Activated naive CD4-positive, alpha-beta T cell treated with anti-CD3 and anti-CD28 coated beads, Interleukin-2, amount 50 U/mL, for 72 hours (primary cell): ENCODE measurements at regions not wholly inside any gene's neighbourhood (a gene's known extent, or its start where the extent isn't known, plus 50 kb on each side); places are given as distances from the start of the nearest gene placed in this dataset.

ENCODE experiments used
- ATAC-seq, 2 donors: fragments of 150-1000 bp; cut with Tn5 transposase; 2 replicates each; pipeline ENCODE4 v1.10.0; 2021; ENCODE audit warnings: mild to moderate bottlenecking in 2 of 2, moderate library complexity in 2 of 2
- DNase-seq, 2 donors: peaks; one replicate each; pipeline ENCODE4 v3.0.0; 2021 to 2022; ENCODE audit warnings: low spot score in 2 of 2
- H3K27ac Mint-ChIP-seq, 2 donors: one replicate each; pipeline ENCODE4 v1.8.0; 2022; ENCODE audit warnings: mild to moderate bottlenecking in 2 of 2, mixed read lengths in 2 of 2
- H3K36me3 Mint-ChIP-seq, 2 donors: one replicate each; pipeline ENCODE4 v1.8.0; 2022; ENCODE audit warnings: mixed read lengths in 2 of 2
- H3K9me3 Mint-ChIP-seq, 2 donors: one replicate each; pipeline ENCODE4 v1.8.0; 2022; ENCODE audit warnings: mixed read lengths in 2 of 2

GRCh38 chr10:4639960-4640359, 186.0 kb upstream of the AKR1E2 start:
- Mint-ChIP-seq H3K9me3 (no peaks in the 10 kb centered on the region), H3K27ac (no peak overlapping the region), H3K36me3 (no peaks in the 10 kb centered on the region)
- ATAC-seq (no peak), DNase-seq (no peak)

GRCh38 chr10:4638099-4638498, 187.9 kb upstream of the AKR1E2 start:
- DNase-seq = no peak
- ATAC-seq = no peak

GRCh38 chr10:4637657-4638056, 188.3 kb upstream of the AKR1E2 start:
- DNase-seq (no peak), ATAC-seq (no peak)
- Mint-ChIP-seq H3K9me3 (no peaks in the 10 kb centered on the region), H3K27ac (no peak overlapping the region), H3K36me3 (no peaks in the 10 kb centered on the region)

More at GRCh38 chr10:4638099-4638498, 187.9 kb upstream of the AKR1E2 start:
- H3K9me3 Mint-ChIP-seq = no peaks in the 10 kb centered on the region
- H3K27ac Mint-ChIP-seq = no peak overlapping the region
- H3K36me3 Mint-ChIP-seq = no peaks in the 10 kb centered on the region

- H3K36me3 Mint-ChIP-seq = no peaks in the 10 kb centered on the region
- ATAC-seq = no peak
- H3K27ac Mint-ChIP-seq = no peak overlapping the region
Measured at GRCh38 chr10:4635883-4636282, 190.1 kb upstream of the AKR1E2 start.

GRCh38 chr10:4635388-4635787, 190.6 kb upstream of the AKR1E2 start:
- ATAC-seq = no peak
- no peak for DNase-seq

More at GRCh38 chr10:4635883-4636282, 190.1 kb upstream of the AKR1E2 start:
- DNase-seq = no peak
- H3K9me3 Mint-ChIP-seq = no peaks in the 10 kb centered on the region

GRCh38 chr10:4633776-4634175, 192.2 kb upstream of the AKR1E2 start:
- ATAC-seq = no peak
- DNase-seq = no peak
- Mint-ChIP-seq H3K9me3 (no peaks in the 10 kb centered on the region), H3K36me3 (no peaks in the 10 kb centered on the region), H3K27ac (no peak overlapping the region)

More at GRCh38 chr10:4635388-4635787, 190.6 kb upstream of the AKR1E2 start:
- Mint-ChIP-seq H3K36me3 (no peaks in the 10 kb centered on the region), H3K9me3 (no peaks in the 10 kb centered on the region), H3K27ac (no peak overlapping the region)

- Mint-ChIP-seq H3K27ac (no peak overlapping the region), H3K36me3 (no peaks in the 10 kb centered on the region), H3K9me3 (no peaks in the 10 kb centered on the region)
- ATAC-seq = no peak
- no peak for DNase-seq
Measured at GRCh38 chr10:4633186-4633585, 192.8 kb upstream of the AKR1E2 start.

- H3K9me3 Mint-ChIP-seq = no peaks in the 10 kb centered on the region
- H3K36me3 Mint-ChIP-seq = peaks cover 0 to 2% of the 10 kb centered on the region in 2 donors
- DNase-seq = no peak
- H3K27ac Mint-ChIP-seq = no peak overlapping the region
- ATAC-seq = no peak
Measured at GRCh38 chr10:4632757-4633156, 193.2 kb upstream of the AKR1E2 start.

GRCh38 chr10:4626919-4627318, 199.1 kb upstream of the AKR1E2 start:
- peaks cover 8 to 11% of the 10 kb centered on the region in 2 donors for H3K9me3 Mint-ChIP-seq
- ATAC-seq (no peak), DNase-seq (no peak)
- H3K36me3 Mint-ChIP-seq = peaks cover 6 to 16% of the 10 kb centered on the region in 2 donors
- H3K27ac Mint-ChIP-seq = no peak overlapping the region

GRCh38 chr10:4623757-4624420, 202.1 kb upstream of the AKR1E2 start:
- DNase-seq (no peak), ATAC-seq (no peak)
- peaks cover 6 to 16% of the 10 kb centered on the region in 2 donors for H3K36me3 Mint-ChIP-seq
- peaks cover 8 to 11% of the 10 kb centered on the region in 2 donors for H3K9me3 Mint-ChIP-seq
- H3K27ac Mint-ChIP-seq = no peak overlapping the region

- Mint-ChIP-seq H3K9me3 (peaks cover 8 to 11% of the 10 kb centered on the region in 2 donors), H3K27ac (no peak overlapping the region), H3K36me3 (peaks cover 6 to 16% of the 10 kb centered on the region in 2 donors)
- DNase-seq (no peak), ATAC-seq (no peak)
Measured at GRCh38 chr10:4623200-4623599, 202.8 kb upstream of the AKR1E2 start.

- ATAC-seq = no peak
- H3K27ac Mint-ChIP-seq = no peak overlapping the region
Measured at GRCh38 chr10:4622384-4622783, 203.6 kb upstream of the AKR1E2 start.

GRCh38 chr10:4617589-4617988, 208.4 kb upstream of the AKR1E2 start:
- no peak overlapping the region for H3K27ac Mint-ChIP-seq
- no peak for DNase-seq
- H3K36me3 Mint-ChIP-seq = peaks cover 0 to 4% of the 10 kb centered on the region in 2 donors
- ATAC-seq = no peak
- H3K9me3 Mint-ChIP-seq = peaks cover 0 to 5% of the 10 kb centered on the region in 2 donors

More at GRCh38 chr10:4622384-4622783, 203.6 kb upstream of the AKR1E2 start:
- Mint-ChIP-seq H3K36me3 (peaks cover 6 to 10% of the 10 kb centered on the region in 2 donors), H3K9me3 (peaks cover 8 to 13% of the 10 kb centered on the region in 2 donors)
- no peak for DNase-seq

GRCh38 chr10:4615042-4615441, 211.0 kb upstream of the AKR1E2 start:
- ATAC-seq = no peak
- Mint-ChIP-seq H3K27ac (no peak overlapping the region), H3K36me3 (peaks cover 0 to 4% of the 10 kb centered on the region in 2 donors), H3K9me3 (peaks cover 0 to 5% of the 10 kb centered on the region in 2 donors)
- DNase-seq = no peak

- no peak for ATAC-seq
- Mint-ChIP-seq H3K36me3 (no peaks in the 10 kb centered on the region), H3K9me3 (no peaks in the 10 kb centered on the region), H3K27ac (no peak overlapping the region)
- DNase-seq = no peak
Measured at GRCh38 chr10:4609251-4609650, 216.8 kb upstream of the AKR1E2 start.

GRCh38 chr10:4607681-4608080, 218.3 kb upstream of the AKR1E2 start:
- no peaks in the 10 kb centered on the region for H3K9me3 Mint-ChIP-seq
- DNase-seq = no peak
- no peak for ATAC-seq
- no peaks in the 10 kb centered on the region for H3K36me3 Mint-ChIP-seq
- no peak overlapping the region for H3K27ac Mint-ChIP-seq

- DNase-seq (no peak), ATAC-seq (no peak)
- H3K9me3 Mint-ChIP-seq = no peaks in the 10 kb centered on the region
- no peaks in the 10 kb centered on the region for H3K36me3 Mint-ChIP-seq
- H3K27ac Mint-ChIP-seq = no peak overlapping the region
Measured at GRCh38 chr10:4606856-4607636, 219.0 kb upstream of the AKR1E2 start.
